ENCODE measurements at regions not wholly inside any gene's neighbourhood (a gene's known extent, or its start where the extent isn't known, plus 50 kb on each side); places are given as distances from the start of the nearest gene placed in this dataset.

- ChIA-PET POLR2A (no interaction called here), CTCF (interaction anchor here (0.8 to 2.6 kb wide), 3 partner anchors 9 to 447 kb away, joined by 3 to 9 read pairs (median 3); partner anchors contain the start of gene THBS1)
- TF ChIP-seq CTCF (IDR thresholded peaks at IDR 0.05; ENCODE audit: control extremely low read depth, extremely low read depth, low read depth, missing control alignments): no peak
- DNase-seq (ENCODE audit: extremely low spot score): no peak
These were observed 447.8 kb upstream of the THBS1 start for GRCh38 chr15:39132954-39133600.

- CTCF ChIA-PET: interaction anchor here (1.2 to 1.3 kb wide), 2 partner anchors 9 to 11 kb away, joined by 4 to 5 read pairs; no protein-coding TSS in a partner anchor
- POLR2A ChIA-PET: no interaction called here
- DNase-seq (ENCODE audit: extremely low spot score): no peak
- no peak for TF ChIP-seq CTCF (IDR thresholded peaks at IDR 0.05; ENCODE audit: control extremely low read depth, extremely low read depth, low read depth, missing control alignments)
These were observed 446.6 kb upstream of the THBS1 start for GRCh38 chr15:39134282-39134681.

GRCh38 chr15:39135989-39136388 is 444.9 kb upstream of the THBS1 start:
- ChIA-PET POLR2A (no interaction called here), CTCF (no interaction called here)
- no peak for DNase-seq (ENCODE audit: extremely low spot score)
- no peak for TF ChIP-seq CTCF (IDR thresholded peaks at IDR 0.05; ENCODE audit: control extremely low read depth, extremely low read depth, low read depth, missing control alignments)

GRCh38 chr15:39139431-39140059 is 441.3 kb upstream of the THBS1 start:
- CTCF ChIA-PET: no interaction called here
- POLR2A ChIA-PET: no interaction called here
- no peak for TF ChIP-seq CTCF (IDR thresholded peaks at IDR 0.05; ENCODE audit: control extremely low read depth, extremely low read depth, low read depth, missing control alignments)
- DNase-seq (ENCODE audit: extremely low spot score): no peak

DNA sequence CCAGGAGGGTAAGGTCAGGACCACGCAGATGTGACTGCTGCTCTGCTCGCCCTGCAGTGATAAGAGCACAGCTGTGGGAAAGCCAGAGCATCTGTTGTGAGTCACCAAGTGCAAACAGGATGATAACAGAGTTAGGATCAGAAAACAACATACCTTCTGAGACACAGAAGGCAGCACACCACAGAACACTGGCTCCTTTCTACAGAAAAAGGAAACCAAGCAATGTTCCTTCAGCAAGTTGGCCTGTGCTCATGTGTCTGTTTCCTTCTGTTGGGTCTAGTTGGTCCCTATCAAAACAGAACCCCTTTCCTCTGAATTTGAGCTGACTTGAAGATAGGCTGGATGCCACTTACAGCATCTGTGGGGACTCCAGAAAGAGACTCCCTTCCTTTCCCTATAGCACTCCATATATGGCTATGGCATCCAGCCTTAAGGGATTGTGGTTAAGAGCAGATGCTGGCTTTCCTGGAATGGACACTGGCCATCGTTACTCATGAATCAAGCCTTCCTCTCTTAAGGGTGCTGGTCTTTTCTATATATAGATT is 440.7 kb upstream of the THBS1 start:
- DNase-seq (ENCODE audit: extremely low spot score): no peak
- ChIA-PET CTCF (no interaction called here), POLR2A (no interaction called here)
- TF ChIP-seq CTCF (IDR thresholded peaks at IDR 0.05; ENCODE audit: control extremely low read depth, extremely low read depth, low read depth, missing control alignments): no peak

DNA sequence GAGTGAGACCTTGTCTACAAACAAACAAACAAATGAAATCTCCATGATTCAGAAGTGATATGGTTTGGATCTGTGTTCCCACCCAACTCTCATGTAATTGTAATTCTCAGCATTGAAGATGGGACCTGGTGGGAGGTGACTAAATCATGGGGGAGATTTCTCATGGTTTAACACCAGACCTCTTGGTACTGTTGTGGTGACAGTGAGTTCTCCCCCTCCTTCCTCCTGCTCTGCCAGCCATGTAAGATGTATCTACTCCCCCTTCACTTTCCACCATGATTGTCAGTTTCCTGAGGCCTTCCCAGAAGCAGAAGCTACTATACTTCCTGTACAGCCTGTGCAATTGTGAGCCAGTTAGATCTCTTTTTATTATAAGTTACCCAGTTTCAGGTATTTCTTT is 438.4 kb upstream of the THBS1 start:
- no peak for DNase-seq (ENCODE audit: extremely low spot score)
- ChIA-PET POLR2A (no interaction called here), CTCF (interaction anchor here (1.3 to 1.9 kb wide), 6 partner anchors 9 to 437 kb away, joined by 3 to 6 read pairs (median 4); no protein-coding TSS in a partner anchor)
- no peak for TF ChIP-seq CTCF (IDR thresholded peaks at IDR 0.05; ENCODE audit: control extremely low read depth, extremely low read depth, low read depth, missing control alignments)

Data from GM10248 (cell line).